CD4-positive, CD25-positive, alpha-beta regulatory T cell (primary cell): ENCODE measurements at regions not wholly inside any gene's neighbourhood (a gene's known extent, or its start where the extent isn't known, plus 50 kb on each side); places are given as distances from the start of the nearest gene placed in this dataset.
"Not testable (repeated sequence)": the region's sequence is repeated elsewhere in the genome, so short reads cannot be mapped to it uniquely, and the experiment has no call there.

Experiments
- ATAC-seq, 2 donors: fragments of 150-1000 bp; cut with Tn5 transposase; one replicate each; pipeline ENCODE4 v1.10.0; 2021; ENCODE audit warnings: low read depth in 2 of 2, moderate number of reproducible peaks in 2 of 2, moderate library complexity in 1 of 2
- DNase-seq, 3 donors: peaks; one replicate each; pipeline versions ENCODE4 v3.0.0 to v3.0.0-alpha.2; 2012 to 2022; ENCODE audit warnings: mixed read lengths in 1 of 3
- H3K27ac ChIP-seq: one replicate; pipeline ENCODE4 v1.7.0; 2013; ENCODE audit warnings: mild to moderate bottlenecking, low read length; ENCODE audit not compliant: insufficient read depth, poor library complexity, severe bottlenecking
- H3K27me3 ChIP-seq: one replicate; pipeline ENCODE4 v1.7.0; 2013; ENCODE audit warnings: low read length; ENCODE audit not compliant: control insufficient read depth, insufficient read depth
- H3K36me3 ChIP-seq: one replicate; pipeline ENCODE4 v1.7.0; 2013; ENCODE audit warnings: mild to moderate bottlenecking, low read length, moderate library complexity; ENCODE audit not compliant: control insufficient read depth, insufficient read depth
- H3K4me1 ChIP-seq: 2 replicates; pipeline ENCODE4 v1.7.0; 2013; ENCODE audit warnings: mild to moderate bottlenecking, low read length; ENCODE audit not compliant: insufficient read depth, control insufficient read depth, poor library complexity, severe bottlenecking
- H3K4me3 ChIP-seq: one replicate; pipeline ENCODE4 v1.7.0; 2013; ENCODE audit warnings: low read depth, mild to moderate bottlenecking, low read length, moderate library complexity
- H3K9me3 ChIP-seq, 2 experiments: 1 replicate in 1 of 2; 2 replicates in 1 of 2; pipeline ENCODE4 v1.7.0; 2013; ENCODE audit warnings: low read length in 2 of 2, mild to moderate bottlenecking in 1 of 2, moderate library complexity in 1 of 2; ENCODE audit not compliant: control insufficient read depth in 2 of 2
- H3K27ac Mint-ChIP-seq, 3 donors: one replicate each; pipeline ENCODE4 v1.8.0; 2020 to 2022; ENCODE audit warnings: mild to moderate bottlenecking in 3 of 3, mixed read lengths in 3 of 3, moderate library complexity in 2 of 3
- H3K27me3 Mint-ChIP-seq: one replicate; pipeline ENCODE4 v1.8.0; 2022; ENCODE audit warnings: mild to moderate bottlenecking, mixed read lengths
- H3K36me3 Mint-ChIP-seq: one replicate; pipeline ENCODE4 v1.8.0; 2020; ENCODE audit warnings: mixed read lengths
- H3K4me1 Mint-ChIP-seq, 4 donors: one replicate each; pipeline ENCODE4 v1.8.0; 2020 to 2022; ENCODE audit warnings: mixed read lengths in 4 of 4, mild to moderate bottlenecking in 1 of 4
- H3K4me3 Mint-ChIP-seq, 4 donors: one replicate each; pipeline ENCODE4 v1.8.0; 2020 to 2022; ENCODE audit warnings: mild to moderate bottlenecking in 4 of 4, mixed read lengths in 4 of 4, moderate library complexity in 3 of 4
- H3K9me3 Mint-ChIP-seq, 7 donors: one replicate each; pipeline ENCODE4 v1.8.0; 2020 to 2022; ENCODE audit warnings: mixed read lengths in 7 of 7, mild to moderate bottlenecking in 3 of 7, moderate library complexity in 2 of 7

- ATAC-seq (no peak), DNase-seq (no peak)
- Histone ChIP-seq H3K9me3 (no peaks in the 10 kb centered on the region), H3K27ac (no peak overlapping the region), H3K27me3 (no peaks in the 10 kb centered on the region), H3K36me3 (no peaks in the 10 kb centered on the region), H3K4me1 (no peaks in the 10 kb centered on the region), H3K4me3 (no peak overlapping the region)
- H3K27ac Mint-ChIP-seq: peak overlapping the region in 1 of 3 donors; percentile 3
- peak overlapping the region in 1 of 4 donors; percentile 45 for H3K4me3 Mint-ChIP-seq
- peaks cover 0 to 16% (median 5%) of the 10 kb centered on the region in 7 donors for H3K9me3 Mint-ChIP-seq
- no peaks in the 10 kb centered on the region for H3K36me3 Mint-ChIP-seq
- H3K4me1 Mint-ChIP-seq: no peaks in the 10 kb centered on the region
- no peaks in the 10 kb centered on the region for H3K27me3 Mint-ChIP-seq
Measured at GRCh38 chr6:10184371-10185227, 230.3 kb downstream of the TFAP2A start.

GRCh38 chr6:10180138-10181074 is 234.5 kb downstream of the TFAP2A start:
- no peaks in the 10 kb centered on the region for H3K36me3 Mint-ChIP-seq

GRCh38 chr6:10177704-10178103 is 237.2 kb downstream of the TFAP2A start:
- Mint-ChIP-seq H3K9me3 (peaks cover 0 to 15% (median 4%) of the 10 kb centered on the region in 7 donors), H3K27ac (no peak overlapping the region), H3K27me3 (no peaks in the 10 kb centered on the region), H3K36me3 (no peaks in the 10 kb centered on the region), H3K4me1 (no peaks in the 10 kb centered on the region), H3K4me3 (no peak overlapping the region)
- H3K4me3 ChIP-seq: no peak overlapping the region
- H3K27ac ChIP-seq: no peak overlapping the region
- H3K27me3 ChIP-seq: no peaks in the 10 kb centered on the region
- H3K36me3 ChIP-seq: no peaks in the 10 kb centered on the region
- ATAC-seq (no peak), DNase-seq (no peak)
- no peaks in the 10 kb centered on the region for H3K9me3 ChIP-seq
- no peaks in the 10 kb centered on the region for H3K4me1 ChIP-seq

More at GRCh38 chr6:10180138-10181074, 234.5 kb downstream of the TFAP2A start:
- DNase-seq: no peak
- Histone ChIP-seq H3K4me3 (no peak overlapping the region), H3K4me1 (no peaks in the 10 kb centered on the region), H3K9me3 (no peaks in the 10 kb centered on the region), H3K27ac (no peak overlapping the region), H3K27me3 (no peaks in the 10 kb centered on the region), H3K36me3 (no peaks in the 10 kb centered on the region)
- no peaks in the 10 kb centered on the region for H3K4me1 Mint-ChIP-seq
- no peaks in the 10 kb centered on the region for H3K27me3 Mint-ChIP-seq
- no peak overlapping the region for H3K4me3 Mint-ChIP-seq
- ATAC-seq: no peak
- peaks cover 0 to 11% (median 4%) of the 10 kb centered on the region in 7 donors for H3K9me3 Mint-ChIP-seq
- no peak overlapping the region for H3K27ac Mint-ChIP-seq

GRCh38 chr6:10175362-10175761 is 239.5 kb downstream of the TFAP2A start:
- H3K27me3 ChIP-seq: no peaks in the 10 kb centered on the region
- Mint-ChIP-seq H3K36me3 (no peaks in the 10 kb centered on the region), H3K4me3 (no peak overlapping the region), H3K9me3 (peaks cover 0 to 10% (median 6%) of the 10 kb centered on the region in 7 donors), H3K4me1 (no peaks in the 10 kb centered on the region), H3K27me3 (no peaks in the 10 kb centered on the region), H3K27ac (no peak overlapping the region)
- no peaks in the 10 kb centered on the region for H3K4me1 ChIP-seq
- DNase-seq: no peak
- no peaks in the 10 kb centered on the region for H3K36me3 ChIP-seq
- no peak for ATAC-seq
- H3K27ac ChIP-seq: no peak overlapping the region
- H3K4me3 ChIP-seq: no peak overlapping the region
- H3K9me3 ChIP-seq: no peaks in the 10 kb centered on the region

GRCh38 chr6:10174761-10175160 is 240.1 kb downstream of the TFAP2A start:
- Mint-ChIP-seq H3K27me3 (no peaks in the 10 kb centered on the region), H3K36me3 (no peaks in the 10 kb centered on the region), H3K4me1 (no peaks in the 10 kb centered on the region), H3K4me3 (no peak overlapping the region), H3K9me3 (peaks cover 1 to 10% (median 6%) of the 10 kb centered on the region in 7 donors), H3K27ac (no peak overlapping the region)
- DNase-seq: no peak
- Histone ChIP-seq H3K36me3 (no peaks in the 10 kb centered on the region), H3K27me3 (no peaks in the 10 kb centered on the region), H3K4me3 (no peak overlapping the region), H3K4me1 (no peaks in the 10 kb centered on the region), H3K27ac (no peak overlapping the region), H3K9me3 (no peaks in the 10 kb centered on the region)
- no peak for ATAC-seq

GRCh38 chr6:10174056-10174455 is 240.8 kb downstream of the TFAP2A start:
- Mint-ChIP-seq H3K4me3 (no peak overlapping the region), H3K4me1 (no peaks in the 10 kb centered on the region), H3K9me3 (peaks cover 1 to 10% (median 6%) of the 10 kb centered on the region in 7 donors), H3K27me3 (no peaks in the 10 kb centered on the region), H3K27ac (peak overlapping the region in 1 of 3 donors; percentile 60), H3K36me3 (no peaks in the 10 kb centered on the region)
- no peak overlapping the region for H3K27ac ChIP-seq
- DNase-seq (no peak), ATAC-seq (no peak)
- no peaks in the 10 kb centered on the region for H3K4me1 ChIP-seq
- H3K36me3 ChIP-seq: no peaks in the 10 kb centered on the region
- H3K27me3 ChIP-seq: no peaks in the 10 kb centered on the region
- no peak overlapping the region for H3K4me3 ChIP-seq
- H3K9me3 ChIP-seq: no peaks in the 10 kb centered on the region

GRCh38 chr6:10171706-10172105 is 243.2 kb downstream of the TFAP2A start:
- not testable (repeated sequence) for H3K27ac ChIP-seq, H3K4me1 Mint-ChIP-seq, H3K27ac Mint-ChIP-seq, H3K27me3 ChIP-seq, H3K36me3 ChIP-seq, H3K4me3 ChIP-seq, H3K9me3 ChIP-seq, H3K4me1 ChIP-seq, ATAC-seq, H3K27me3 Mint-ChIP-seq, H3K36me3 Mint-ChIP-seq, H3K4me3 Mint-ChIP-seq, DNase-seq
- peaks cover 1 to 13% (median 8%) of the 10 kb centered on the region in 7 donors for H3K9me3 Mint-ChIP-seq
